GM18861 (cell line): ENCODE measurements at regions not wholly inside any gene's neighbourhood (a gene's known extent, or its start where the extent isn't known, plus 50 kb on each side); places are given as distances from the start of the nearest gene placed in this dataset.

Source experiments
- ATAC-seq: cut with Tn5 transposase; IDR thresholded peaks from one replicate; pipeline ENCODE4 v1.9.1; 2021; ENCODE audit not compliant: unreplicated experiment

- ATAC-seq, result no peak
Measured at GRCh38 chr13:99717959-99718674, 216.8 kb downstream of the TM9SF2 start.

- no peak for ATAC-seq
Measured at GRCh38 chr13:99709134-99709533, 207.9 kb downstream of the TM9SF2 start.

GRCh38 chr13:99704390-99704789 is 203.1 kb downstream of the TM9SF2 start:
- no peak for ATAC-seq

- no peak for ATAC-seq
Measured at GRCh38 chr13:99703908-99704307, 202.6 kb downstream of the TM9SF2 start.

- no peak for ATAC-seq
Measured at GRCh38 chr13:99702687-99703319, 201.5 kb downstream of the TM9SF2 start.

GRCh38 chr13:99700468-99700867 is 199.2 kb downstream of the TM9SF2 start:
- no peak for ATAC-seq

GRCh38 chr13:99698816-99699099 is 197.5 kb downstream of the TM9SF2 start:
- ATAC-seq, result no peak

GRCh38 chr13:99698010-99698815 is 196.9 kb downstream of the TM9SF2 start:
- no peak for ATAC-seq

GRCh38 chr13:99695857-99696256 is 194.6 kb downstream of the TM9SF2 start:
- ATAC-seq, result no peak

- ATAC-seq, result no peak
Measured at GRCh38 chr13:99693852-99694611, 192.8 kb downstream of the TM9SF2 start.

- ATAC-seq, result no peak
Measured at GRCh38 chr13:99693351-99693750, 192.1 kb downstream of the TM9SF2 start.

GRCh38 chr13:99692854-99693253 is 191.6 kb downstream of the TM9SF2 start:
- no peak for ATAC-seq

- ATAC-seq, result no peak
Measured at GRCh38 chr13:99691552-99691951, 190.3 kb downstream of the TM9SF2 start.

- ATAC-seq, result no peak
Measured at GRCh38 chr13:99690426-99691174, 189.3 kb downstream of the TM9SF2 start.

- no peak for ATAC-seq
Measured at GRCh38 chr13:99689955-99690354, 188.7 kb downstream of the TM9SF2 start.

- ATAC-seq, result no peak
Measured at GRCh38 chr13:99688776-99689175, 187.5 kb downstream of the TM9SF2 start.

- no peak for ATAC-seq
Measured at GRCh38 chr13:99687723-99688397, 186.6 kb downstream of the TM9SF2 start.

GRCh38 chr13:99686944-99687411 is 185.7 kb downstream of the TM9SF2 start:
- no peak for ATAC-seq

GRCh38 chr13:99686157-99686572 is 184.9 kb downstream of the TM9SF2 start:
- ATAC-seq, result no peak

GRCh38 chr13:99681695-99682094 is 180.4 kb downstream of the TM9SF2 start:
- no peak for ATAC-seq
